ENCODE measurements at regions not wholly inside any gene's neighbourhood (a gene's known extent, or its start where the extent isn't known, plus 50 kb on each side); places are given as distances from the start of the nearest gene placed in this dataset.
"Not testable (repeated sequence)": the region's sequence is repeated elsewhere in the genome, so short reads cannot be mapped to it uniquely, and the experiment has no call there.

DNA sequence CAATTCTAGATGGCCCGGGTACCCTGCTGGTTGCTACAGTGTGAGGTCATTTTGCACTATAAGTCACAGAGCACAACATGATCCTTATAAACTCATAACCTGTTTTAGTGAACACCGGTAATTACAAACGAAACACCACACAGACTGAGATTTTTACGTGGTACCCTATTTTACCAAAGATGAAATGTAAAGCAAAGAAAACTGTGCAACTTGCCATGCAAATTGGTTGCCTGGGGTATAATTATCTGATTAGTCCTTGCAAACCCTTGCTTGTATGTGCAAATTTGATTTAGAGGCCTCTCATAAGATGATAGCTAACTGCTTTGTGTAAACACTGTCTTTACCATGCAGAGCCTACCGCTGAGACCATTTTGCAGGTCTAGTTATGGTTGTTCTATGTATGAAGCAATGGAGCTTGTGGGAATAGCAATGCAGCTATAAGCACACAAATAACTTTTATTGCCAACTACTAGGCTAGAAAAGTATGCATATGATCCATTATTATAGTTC lies 372.1 kb upstream of the FAR2 start:
- no peak for DNase-seq

GRCh38 chr12:28777603-28778365 lies 371.3 kb upstream of the FAR2 start:
- DNase-seq: no peak

- no peak for DNase-seq
Observed at GRCh38 chr12:28780096-28780495, 369.0 kb upstream of the FAR2 start.

- DNase-seq: no peak
Observed at GRCh38 chr12:28780960-28781359, 368.1 kb upstream of the FAR2 start.

DNA sequence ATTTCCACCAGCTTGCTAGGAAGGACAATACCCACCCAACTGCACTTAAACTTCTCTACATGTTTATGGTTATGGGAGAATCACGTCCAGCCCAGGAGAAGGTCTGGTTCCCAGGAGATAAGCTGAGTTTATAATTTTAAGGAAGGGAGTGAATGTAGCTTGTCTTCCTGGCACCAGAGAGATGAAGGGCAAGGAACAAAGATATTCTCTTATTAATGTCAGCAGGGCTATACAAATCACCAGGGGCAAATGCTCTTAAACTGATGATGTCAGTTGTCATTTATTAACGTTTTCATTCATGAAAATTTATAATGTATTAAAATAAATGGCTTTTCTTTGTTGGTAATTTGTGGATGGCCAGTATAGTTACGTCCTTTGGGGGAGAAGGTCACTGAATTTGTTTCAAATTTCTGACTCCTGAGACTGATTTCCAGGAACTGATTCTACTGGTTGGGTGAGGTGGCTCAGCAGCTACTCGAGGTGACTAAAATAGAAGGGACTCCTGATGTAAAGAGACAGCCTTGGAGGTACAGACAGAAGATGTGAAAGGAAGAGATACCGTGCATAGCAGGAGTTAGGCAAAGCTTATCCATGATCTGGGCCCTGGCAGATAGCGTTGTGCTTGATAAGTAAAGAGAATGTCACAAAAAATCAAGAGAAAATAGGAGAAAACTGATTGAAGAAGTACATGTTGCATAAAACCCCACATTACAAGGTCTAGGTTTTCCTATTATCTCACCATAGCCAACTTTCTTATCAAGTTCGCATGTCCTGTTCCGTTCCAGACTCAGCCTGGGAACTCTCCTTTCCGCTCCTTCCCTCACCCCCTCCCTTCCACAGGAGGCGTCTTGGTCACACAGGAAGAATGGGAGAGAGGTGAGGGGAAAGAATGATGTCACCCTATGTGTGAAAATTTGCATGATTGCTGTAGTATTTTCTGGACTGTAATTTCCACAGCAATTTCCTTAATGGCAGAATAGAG lies 367.1 kb upstream of the FAR2 start:
- DNase-seq: no peak

DNA sequence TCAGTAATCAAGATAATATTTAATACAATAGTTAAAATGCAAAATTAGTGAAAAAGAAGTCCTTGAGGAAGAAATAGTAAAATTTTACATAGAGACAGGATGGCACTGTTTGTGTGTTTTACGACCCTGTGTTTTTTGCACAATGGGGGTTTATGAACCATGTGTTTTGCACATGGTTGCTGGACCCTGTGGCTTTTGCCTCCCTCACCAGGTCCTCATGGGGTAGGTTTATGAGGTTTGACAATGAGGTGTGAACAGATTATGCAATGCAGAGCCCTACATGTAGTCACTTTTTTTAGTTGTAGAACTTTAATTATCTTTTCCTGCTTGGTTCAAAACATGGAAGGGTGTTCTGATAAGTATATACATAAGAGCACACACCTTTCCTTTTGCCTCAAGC lies 366.3 kb upstream of the FAR2 start:
- DNase-seq: no peak

DNA sequence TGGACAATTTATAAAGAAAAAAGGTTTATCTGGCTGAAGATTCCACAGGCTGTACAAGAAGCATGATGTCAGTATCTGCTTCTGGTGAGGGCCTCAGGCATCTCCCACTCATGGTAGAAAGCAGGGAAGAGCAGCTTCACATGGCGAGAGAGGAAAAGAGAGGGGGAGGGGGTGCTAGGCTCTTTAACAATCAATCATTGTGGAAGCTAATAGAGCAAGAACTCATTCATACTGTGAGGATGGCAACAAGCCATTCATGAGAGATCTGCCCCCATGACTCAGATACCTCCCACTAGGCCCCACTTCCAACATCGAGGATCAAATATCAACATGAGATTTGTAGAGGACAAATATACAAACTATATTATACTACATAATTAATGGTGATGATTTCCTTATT lies 361.9 kb upstream of the FAR2 start:
- no peak for DNase-seq

DNA sequence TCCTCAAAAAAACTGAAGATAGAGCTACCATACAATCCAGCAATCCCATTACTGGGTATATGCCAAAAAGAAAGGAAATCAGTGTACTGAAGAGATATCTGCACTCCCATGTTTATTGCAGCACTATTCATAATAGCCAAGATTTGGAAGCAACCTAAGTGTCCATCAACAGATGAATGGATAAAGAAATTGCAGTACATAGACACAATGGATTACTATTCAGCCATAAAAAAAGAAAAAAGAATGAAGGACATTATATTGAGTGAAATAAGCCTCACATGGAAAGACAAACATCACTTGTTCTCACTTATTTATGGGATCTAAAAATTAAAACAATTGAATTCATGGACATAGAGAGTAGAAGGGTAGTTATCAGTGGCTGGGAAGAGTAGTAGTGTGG lies 360.8 kb upstream of the FAR2 start:
- not testable (repeated sequence) for DNase-seq

DNA sequence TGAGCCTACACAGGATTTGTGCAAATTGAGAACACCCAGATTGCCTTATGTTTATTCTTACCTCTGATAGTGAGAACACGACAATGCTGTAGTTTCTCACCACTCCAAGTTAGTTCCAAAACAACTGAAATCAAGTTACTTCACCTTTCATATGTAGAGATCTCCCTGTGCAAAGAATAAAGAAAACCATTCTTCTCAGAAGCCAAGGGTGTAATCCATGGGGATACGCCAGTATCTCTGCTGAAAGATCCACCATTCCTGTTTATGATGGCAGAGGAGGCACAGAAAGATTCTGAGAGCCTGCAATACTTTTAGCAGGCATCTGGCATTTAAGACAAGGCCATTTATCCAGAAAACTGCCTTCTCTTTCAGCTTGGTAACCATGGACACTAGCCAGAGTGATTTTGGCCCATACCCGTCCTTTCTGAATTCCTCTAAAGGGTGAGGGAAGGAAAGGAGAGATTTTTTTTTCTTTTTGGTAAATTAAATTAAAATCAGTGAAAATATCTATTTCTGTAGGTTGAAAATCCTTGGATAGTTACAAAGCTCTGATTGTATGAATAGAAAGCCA lies 355.4 kb upstream of the FAR2 start:
- DNase-seq: no peak

GRCh38 chr12:28794211-28794610 lies 354.9 kb upstream of the FAR2 start:
- no peak for DNase-seq

DNA sequence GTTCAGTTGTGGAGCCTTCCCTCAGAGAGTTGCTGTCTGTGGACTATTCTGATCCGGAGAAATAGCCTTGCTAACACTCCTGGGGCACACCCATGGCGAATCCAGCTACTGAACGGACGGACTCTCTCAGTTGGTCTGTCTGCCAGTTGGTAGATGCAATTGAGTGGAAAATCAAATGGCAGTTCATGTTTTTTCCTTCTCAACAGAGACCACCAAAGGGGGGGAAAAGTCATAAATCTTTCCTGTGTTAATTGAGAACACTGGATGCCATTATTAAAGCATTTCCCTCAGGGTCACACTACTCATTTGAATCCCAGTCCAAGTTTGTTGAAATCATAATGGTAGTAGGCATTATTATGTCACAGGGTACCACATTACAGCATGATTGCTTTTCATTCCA lies 354.3 kb upstream of the FAR2 start:
- DNase-seq: no peak

- no peak for DNase-seq
Observed at GRCh38 chr12:28795311-28795710, 353.8 kb upstream of the FAR2 start.

- DNase-seq: no peak
Observed at GRCh38 chr12:28799348-28799747, 349.7 kb upstream of the FAR2 start.

DNA sequence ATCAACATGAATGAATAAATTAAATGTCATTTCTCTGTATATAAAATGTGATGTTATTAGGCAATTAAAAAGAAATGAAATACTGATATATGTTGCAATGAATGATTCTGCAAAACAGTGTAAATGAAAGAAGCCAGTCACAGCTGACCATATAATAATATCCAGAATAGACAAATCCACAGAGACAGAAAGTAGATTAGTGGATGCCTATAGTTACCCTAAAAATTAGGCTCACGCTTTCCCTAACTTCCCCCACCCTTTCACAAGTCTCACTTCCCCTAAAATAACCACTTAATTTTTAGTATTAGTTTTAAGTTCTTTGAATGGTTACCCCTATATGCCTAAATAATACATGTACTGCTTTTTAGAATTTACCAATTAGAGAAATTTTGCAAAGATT lies 348.9 kb upstream of the FAR2 start:
- no peak for DNase-seq

DNA sequence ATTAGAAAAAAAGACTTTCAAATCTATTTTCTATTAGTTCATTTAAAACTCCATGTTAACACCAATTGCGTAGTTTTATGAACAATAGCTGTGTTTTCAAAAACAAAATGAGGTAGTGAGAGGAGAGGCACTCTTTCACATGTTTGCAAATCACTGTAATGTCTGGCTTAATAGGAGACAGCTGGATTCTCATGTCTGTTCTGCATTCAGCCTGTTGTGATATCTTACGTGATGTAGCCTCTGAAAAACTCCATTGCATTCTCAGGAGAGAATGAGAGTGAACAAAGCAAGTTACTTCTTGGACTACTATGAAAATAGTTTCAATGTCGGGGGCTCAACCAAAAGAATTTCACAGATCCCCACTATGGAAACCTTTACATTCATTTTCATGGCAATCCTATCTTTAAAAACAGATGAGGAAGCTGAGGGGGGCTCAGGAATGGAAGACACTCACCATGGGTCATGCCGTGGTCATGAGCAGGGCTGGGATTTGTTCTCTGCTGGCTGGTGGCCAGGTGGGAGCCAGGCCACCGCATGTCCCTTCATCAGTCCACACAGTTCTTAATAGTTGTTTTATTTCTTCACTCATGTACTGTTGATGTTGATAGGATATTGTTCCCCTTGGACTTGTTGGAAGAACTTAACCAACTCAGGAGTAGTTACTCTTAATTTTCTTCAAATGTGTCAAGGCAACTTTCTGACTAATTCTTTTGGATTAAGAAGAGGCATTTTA lies 346.2 kb upstream of the FAR2 start:
- DNase-seq: no peak

DNA sequence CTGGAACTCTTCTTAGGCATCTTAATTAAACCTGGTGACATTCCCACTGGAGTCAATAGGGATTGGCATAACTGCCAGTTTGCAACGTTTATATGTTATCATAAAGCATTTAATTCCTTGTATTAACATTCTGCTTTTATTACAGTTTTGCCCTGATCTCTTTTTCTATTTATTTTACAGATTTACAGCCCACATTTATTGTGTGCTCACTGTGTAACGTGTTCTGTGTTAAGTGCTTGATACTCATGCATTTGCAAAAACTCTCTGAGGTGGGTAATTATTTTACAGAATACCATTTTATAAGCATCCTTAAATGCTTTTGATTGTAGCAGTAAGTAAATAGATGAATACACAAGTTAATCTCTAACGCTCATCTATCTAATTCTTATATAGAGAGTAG lies 341.5 kb upstream of the FAR2 start:
- DNase-seq: no peak

DNA sequence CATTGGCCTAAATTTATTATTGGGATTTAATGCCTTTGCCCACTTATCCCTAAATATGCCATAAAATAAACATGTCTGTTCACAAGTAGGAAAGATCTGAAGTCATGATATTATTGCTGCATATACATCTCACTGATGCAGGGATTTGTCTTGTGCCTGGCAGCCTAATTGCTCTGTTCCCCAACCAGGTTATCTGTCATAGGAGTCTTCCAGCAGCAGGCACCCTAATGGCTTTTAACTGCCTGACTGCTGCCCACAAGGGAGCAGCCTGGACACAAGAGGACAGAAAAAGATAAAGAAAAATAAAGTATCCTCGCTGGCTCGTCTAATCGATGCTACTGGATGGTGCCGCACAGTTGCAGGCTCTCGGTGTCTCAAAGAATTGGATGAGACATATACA lies 337.6 kb upstream of the FAR2 start:
- DNase-seq: no peak

- no peak for DNase-seq
Observed at GRCh38 chr12:28814246-28814645, 334.8 kb upstream of the FAR2 start.

DNA sequence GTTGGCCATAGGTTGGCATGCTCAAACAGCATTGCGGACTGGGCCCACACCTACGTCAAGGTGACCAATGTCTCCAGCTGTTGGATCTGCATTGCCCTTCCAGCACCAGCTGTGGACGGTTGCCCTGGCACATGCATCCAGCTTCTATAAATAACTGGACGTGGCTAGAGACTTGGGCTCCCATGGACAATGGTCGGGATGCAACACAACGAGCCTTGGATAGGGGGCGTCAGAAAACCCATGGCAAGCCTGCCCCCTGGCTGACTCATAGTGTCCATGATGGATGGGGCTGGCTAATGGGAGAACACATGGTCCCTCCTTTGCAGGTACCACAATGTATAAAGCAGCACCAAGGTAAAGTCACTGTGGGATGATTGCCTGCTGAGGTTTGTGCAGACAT lies 331.6 kb upstream of the FAR2 start:
- no peak for DNase-seq

GRCh38 chr12:28824193-28824846 lies 324.8 kb upstream of the FAR2 start:
- DNase-seq: no peak

- no peak for DNase-seq
Observed at GRCh38 chr12:28824849-28825248, 324.2 kb upstream of the FAR2 start.

GRCh38 chr12:28826766-28827165 lies 322.3 kb upstream of the FAR2 start:
- DNase-seq: no peak
